BLaER1 (cell line): ENCODE measurements at regions not wholly inside any gene's neighbourhood (a gene's known extent, or its start where the extent isn't known, plus 50 kb on each side); places are given as distances from the start of the nearest gene placed in this dataset.
"Not testable (repeated sequence)": the region's sequence is repeated elsewhere in the genome, so short reads cannot be mapped to it uniquely, and the experiment has no call there.

Experiments
- H3K27ac ChIP-seq: shearing (Covaris generic); formaldehyde crosslinking; 2 replicates; pipeline ENCODE4 v1.8.1; 2022
- H3K27me3 ChIP-seq: shearing (Covaris generic); formaldehyde crosslinking; 2 replicates; pipeline ENCODE4 v1.8.1; 2022
- H3K36me3 ChIP-seq: shearing (Covaris generic); formaldehyde crosslinking; 2 replicates; pipeline ENCODE4 v1.8.1; 2022
- H3K4me1 ChIP-seq: shearing (Covaris generic); formaldehyde crosslinking; 2 replicates; pipeline ENCODE4 v1.8.1; 2022
- H3K4me2 ChIP-seq: shearing (Covaris generic); formaldehyde crosslinking; 2 replicates; pipeline ENCODE4 v1.8.1; 2022
- H3K4me3 ChIP-seq: shearing (Covaris generic); formaldehyde crosslinking; 2 replicates; pipeline ENCODE4 v1.8.1; 2022
- H3K9ac ChIP-seq: shearing (Covaris generic); formaldehyde crosslinking; 2 replicates; pipeline ENCODE4 v1.8.1; 2022
- H3K9me3 ChIP-seq: shearing (Covaris generic); formaldehyde crosslinking; 2 replicates; pipeline ENCODE4 v1.8.1; 2022
- H4K20me1 ChIP-seq: shearing (Covaris generic); formaldehyde crosslinking; 2 replicates; pipeline ENCODE4 v1.8.1; 2022

DNA sequence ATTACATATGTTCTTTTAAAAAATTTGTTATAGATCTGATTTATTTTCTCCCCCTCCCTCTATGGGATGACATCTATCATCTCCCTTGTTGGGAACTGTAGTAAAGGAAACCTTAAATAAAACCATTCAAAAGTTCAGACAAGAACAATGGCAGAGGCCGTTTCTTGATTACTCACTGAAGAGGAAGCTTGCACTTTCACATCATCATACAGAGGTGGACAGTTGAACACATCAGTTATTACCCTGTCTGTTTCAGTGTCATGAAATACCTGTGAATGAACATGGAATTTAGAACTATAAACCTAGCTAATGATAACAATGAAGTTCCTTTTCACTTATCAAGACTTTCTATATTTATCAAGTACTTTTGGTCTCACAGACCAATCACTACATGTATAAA is 63.7 kb upstream of the NEK3 start:
- not testable (repeated sequence) for H3K27ac ChIP-seq, H4K20me1 ChIP-seq, H3K27me3 ChIP-seq, H3K4me1 ChIP-seq, H3K36me3 ChIP-seq, H3K4me3 ChIP-seq, H3K9me3 ChIP-seq, H3K4me2 ChIP-seq, H3K9ac ChIP-seq

DNA sequence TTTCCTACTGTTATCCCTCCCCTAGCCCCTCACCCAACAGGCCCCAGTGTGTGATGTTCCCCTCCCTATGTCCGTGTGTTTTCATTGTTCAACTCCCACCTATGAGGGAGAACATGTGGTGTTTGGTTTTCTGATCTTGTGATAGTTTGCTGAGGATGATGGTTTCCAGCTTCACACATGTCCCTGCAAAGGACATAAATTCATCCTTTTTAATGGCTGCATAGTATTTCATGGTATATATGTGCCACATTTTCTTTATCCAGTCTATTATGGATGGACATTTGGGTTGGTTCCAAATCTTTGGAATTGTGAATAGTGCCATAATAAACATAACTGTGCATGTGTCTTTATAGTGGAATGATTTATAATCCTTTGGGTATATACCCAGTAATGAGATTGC is 54.5 kb upstream of the NEK3 start:
- not testable (repeated sequence) for H3K4me1 ChIP-seq, H4K20me1 ChIP-seq, H3K4me3 ChIP-seq, H3K36me3 ChIP-seq, H3K27ac ChIP-seq, H3K4me2 ChIP-seq, H3K9ac ChIP-seq, H3K27me3 ChIP-seq, H3K9me3 ChIP-seq

DNA sequence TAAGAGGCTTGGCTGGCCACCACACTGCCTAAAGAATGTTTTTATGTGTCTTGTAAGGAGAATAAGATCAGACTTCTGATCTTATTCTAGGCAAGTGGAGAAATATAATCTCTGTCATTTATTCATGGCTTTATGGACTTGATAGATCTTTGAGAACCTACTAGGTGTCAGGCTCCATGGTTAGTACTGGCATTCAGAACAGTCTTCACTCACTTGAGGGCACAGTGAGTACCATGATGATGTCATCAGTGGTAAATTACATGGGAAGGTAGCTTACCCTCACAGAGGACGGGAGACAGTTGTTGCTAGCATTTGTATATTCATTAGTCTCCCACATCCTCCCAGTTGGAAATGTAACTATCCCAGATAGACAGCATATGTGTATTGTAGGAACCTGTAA is 53.5 kb upstream of the NEK3 start:
- not testable (repeated sequence) for H3K4me2 ChIP-seq, H3K36me3 ChIP-seq, H3K4me3 ChIP-seq, H3K4me1 ChIP-seq, H3K27ac ChIP-seq, H3K27me3 ChIP-seq, H3K9me3 ChIP-seq, H4K20me1 ChIP-seq, H3K9ac ChIP-seq

DNA sequence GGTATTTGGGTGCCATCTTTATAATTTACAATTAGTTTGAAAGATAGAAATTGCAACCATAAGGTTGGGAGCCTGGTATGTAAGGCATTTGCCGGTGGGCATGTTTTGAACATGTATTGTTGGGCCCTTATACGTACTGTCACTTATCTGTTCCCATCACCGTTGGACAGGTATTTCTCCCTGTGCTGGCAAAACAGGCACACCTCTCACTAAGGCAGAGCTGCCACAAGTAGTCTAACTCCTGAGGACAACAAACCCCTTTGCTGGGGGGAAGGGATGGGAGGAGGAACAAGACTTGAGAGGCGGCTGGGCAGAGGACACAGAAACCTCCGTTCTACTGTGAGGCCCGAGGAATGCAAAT is 52.0 kb upstream of the NEK3 start:
- not testable (repeated sequence) for H3K4me1 ChIP-seq, H3K27me3 ChIP-seq, H3K27ac ChIP-seq, H3K9ac ChIP-seq, H4K20me1 ChIP-seq, H3K4me2 ChIP-seq, H3K9me3 ChIP-seq, H3K36me3 ChIP-seq, H3K4me3 ChIP-seq

DNA sequence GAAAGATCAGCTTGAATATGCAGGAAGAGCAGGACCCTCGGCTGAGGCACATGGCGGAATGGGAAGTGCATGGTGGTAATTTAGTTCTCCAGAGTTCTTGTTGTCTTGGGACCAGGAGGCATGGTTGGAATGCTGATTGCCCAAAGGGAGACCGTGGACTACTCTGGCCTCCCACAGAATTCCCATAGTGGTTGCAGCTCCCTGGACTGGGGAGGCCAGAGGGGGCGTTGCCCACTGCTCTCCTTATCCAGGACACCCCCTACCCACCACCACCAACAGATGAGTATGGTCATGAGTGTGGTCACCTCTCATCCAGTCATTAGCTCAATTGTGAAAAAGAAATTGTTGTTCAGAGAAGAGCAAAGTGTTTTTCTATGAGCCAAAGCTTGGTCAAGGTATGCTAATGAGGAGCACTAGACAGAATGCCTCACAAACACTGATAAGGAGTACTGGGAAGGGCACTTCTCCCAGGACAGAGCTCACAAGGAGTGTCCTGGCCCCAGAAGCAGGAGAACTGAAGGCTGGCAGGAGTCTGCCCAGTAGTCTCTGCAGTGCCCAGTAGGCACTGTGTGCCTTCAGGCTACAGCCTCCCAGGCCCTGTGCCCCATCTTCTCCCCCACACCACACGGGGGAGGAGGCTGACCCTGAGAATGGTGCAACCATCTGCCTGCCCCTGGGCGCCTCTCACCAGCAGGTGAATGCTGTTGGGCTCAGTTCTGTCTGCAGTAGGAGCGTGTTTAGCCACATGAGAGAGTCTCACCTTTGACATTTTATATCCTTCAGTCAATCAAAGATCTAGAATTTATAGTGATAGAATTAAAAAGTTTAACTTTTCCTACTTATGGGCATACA is 51.4 kb upstream of the NEK3 start:
- H4K20me1 ChIP-seq, H3K9me3 ChIP-seq, H3K36me3 ChIP-seq, H3K27ac ChIP-seq, H3K4me3 ChIP-seq, H3K9ac ChIP-seq, H3K4me1 ChIP-seq, H3K4me2 ChIP-seq, H3K27me3 ChIP-seq: not testable (repeated sequence)
